HG03457 (cell line): ENCODE measurements at regions not wholly inside any gene's neighbourhood (a gene's known extent, or its start where the extent isn't known, plus 50 kb on each side); places are given as distances from the start of the nearest gene placed in this dataset.

Experiments used
- ATAC-seq: cut with Tn5 transposase; IDR thresholded peaks from one replicate; pipeline ENCODE4 v1.9.1; 2021; ENCODE audit warnings: moderate number of reproducible peaks; ENCODE audit not compliant: unreplicated experiment

DNA sequence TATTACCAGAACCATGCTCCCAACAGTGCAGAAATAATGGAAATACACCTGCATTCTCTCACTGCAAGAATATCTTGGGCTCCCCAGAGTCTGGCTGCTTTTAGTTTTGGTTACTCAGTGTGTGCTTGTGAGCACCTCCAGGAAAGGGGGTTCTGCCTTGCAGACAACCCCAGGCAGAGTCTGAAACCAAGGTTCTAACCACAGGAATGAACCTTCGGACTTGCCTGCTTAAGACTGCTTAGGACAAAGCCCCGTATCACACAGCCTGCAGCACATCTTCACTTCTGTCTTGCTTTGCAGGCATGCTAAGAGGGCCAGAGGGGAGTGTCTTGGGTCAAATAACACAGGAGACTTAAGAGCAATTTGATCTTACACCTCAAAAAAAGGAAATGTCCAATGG, 94.8 kb upstream of the SPATA31C2 start:
- ATAC-seq = no peak

DNA sequence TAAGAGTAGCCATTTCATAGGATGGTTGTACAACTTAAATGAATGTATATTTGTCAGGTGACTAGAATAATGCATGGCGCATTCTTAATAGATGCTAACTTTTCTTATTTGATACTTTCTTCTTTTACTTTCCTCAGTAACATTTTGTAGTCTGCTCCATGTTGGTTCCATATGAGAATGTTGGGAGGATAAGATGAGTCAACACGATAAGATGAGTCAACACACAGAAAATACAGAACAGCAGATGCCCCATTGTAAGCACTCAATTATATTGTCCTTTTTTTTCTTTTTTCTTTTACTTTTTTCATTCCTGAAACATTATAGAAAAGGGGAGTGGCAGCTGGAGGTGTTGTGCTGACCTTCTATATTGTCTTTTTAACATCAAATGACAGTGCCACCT, 92.3 kb upstream of the SPATA31C2 start:
- ATAC-seq = no peak

DNA sequence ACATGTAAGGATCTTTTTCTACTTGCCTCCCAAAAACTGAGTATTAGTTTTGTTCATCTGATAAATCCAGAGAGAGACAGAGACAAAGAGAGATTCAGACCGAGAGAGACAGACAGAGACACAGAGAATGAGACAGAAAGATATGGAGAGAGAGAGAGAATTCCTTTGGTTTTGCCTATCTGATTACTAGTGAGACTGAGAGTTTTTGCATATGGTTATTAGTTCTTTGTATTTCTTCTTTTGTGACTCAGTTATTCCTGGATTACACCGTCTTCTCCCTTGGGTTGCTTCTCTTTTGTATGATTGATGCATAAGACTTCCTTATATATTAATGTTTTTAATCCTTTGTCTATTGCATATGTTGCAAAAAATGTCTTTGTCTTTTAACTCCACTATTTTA, 91.2 kb upstream of the SPATA31C2 start:
- no peak for ATAC-seq

- no peak for ATAC-seq
Observed at GRCh38 chr9:88224938-88225337, 86.7 kb upstream of the SPATA31C2 start.

DNA sequence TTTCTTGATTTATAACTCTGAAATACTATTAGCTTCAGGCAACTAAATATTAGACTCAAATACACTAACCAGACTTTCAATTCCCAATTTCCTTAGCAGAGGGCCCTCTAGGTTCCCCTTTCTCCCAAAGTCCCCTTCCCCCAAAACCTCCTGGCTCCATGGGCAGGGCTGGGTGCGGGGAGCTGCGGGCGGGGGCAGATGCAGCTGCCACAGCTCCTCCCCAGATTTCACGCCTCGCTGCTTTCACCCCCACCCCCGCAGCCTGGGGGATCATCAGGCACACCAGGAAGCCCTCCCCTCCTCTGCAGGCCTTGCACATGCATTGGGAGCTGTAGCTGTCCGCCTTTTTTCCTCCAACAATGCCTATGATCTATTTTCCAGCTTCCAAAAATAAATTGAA, 82.8 kb upstream of the SPATA31C2 start:
- no peak for ATAC-seq

- ATAC-seq = no peak
Observed at GRCh38 chr9:88220652-88221051, 82.4 kb upstream of the SPATA31C2 start.

DNA sequence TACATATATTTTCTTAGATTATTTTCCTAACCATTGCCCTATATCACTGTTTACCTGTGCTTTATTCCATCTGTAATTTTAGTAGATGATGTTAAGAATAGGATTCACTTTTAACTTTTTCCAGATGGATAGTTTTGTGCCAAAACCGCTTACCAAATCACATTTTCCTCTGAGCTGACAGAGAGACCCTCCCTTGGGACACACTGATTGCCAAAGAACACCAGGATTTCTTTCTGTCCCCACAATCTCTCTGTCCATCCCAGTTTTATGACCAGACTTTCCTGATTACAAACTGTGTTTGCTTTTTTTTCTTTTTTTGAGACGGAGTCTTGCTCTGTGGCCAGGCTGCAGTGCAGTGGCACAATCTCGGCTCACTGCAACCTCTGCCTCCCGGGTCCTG, 81.3 kb upstream of the SPATA31C2 start:
- no peak for ATAC-seq

- no peak for ATAC-seq
Observed at GRCh38 chr9:88218726-88219125, 80.5 kb upstream of the SPATA31C2 start.

GRCh38 chr9:88216126-88216995, 78.1 kb upstream of the SPATA31C2 start:
- no peak for ATAC-seq

GRCh38 chr9:88215196-88216125, 77.2 kb upstream of the SPATA31C2 start:
- ATAC-seq = no peak

DNA sequence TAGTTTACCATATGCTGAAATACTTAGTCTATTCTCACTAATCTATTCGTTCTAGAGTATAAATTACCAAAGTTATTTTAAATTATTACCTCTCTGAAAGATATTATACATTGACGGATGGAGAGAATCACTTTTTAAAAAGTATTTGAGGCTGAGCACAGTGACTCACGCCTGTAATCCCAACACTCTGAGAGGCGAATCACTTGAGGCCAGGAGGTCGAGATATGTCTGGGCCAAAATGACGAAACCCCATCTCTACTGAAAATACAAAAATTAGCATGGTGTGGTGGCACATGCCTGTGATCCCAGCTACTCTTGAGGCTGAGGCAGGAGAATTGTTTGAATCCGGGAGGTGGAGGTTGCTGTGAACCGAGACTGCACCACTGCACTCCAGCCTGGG, 64.0 kb upstream of the SPATA31C2 start:
- ATAC-seq = no peak

DNA sequence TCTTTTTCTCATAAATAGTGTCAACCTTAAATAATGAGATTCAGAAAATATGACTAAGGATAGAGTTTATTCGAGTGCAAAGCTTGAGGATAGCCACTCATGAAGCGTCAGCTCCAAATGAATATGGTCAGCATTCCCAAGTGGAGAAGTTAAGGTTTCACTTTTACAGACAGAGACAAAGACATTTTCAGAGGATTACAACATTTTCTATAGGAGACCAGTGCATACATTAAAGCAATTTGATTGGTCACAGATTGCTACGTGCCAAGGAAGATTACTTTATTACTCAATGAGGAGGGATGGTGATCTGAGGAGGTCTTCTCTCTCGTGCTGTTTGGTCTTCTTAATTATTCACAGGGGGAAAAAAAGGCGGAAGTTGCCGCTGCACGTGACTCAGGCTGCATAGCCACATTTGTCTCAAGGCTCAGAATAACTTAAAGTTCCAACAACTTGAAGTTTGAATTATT, 60.1 kb upstream of the SPATA31C2 start:
- no peak for ATAC-seq

DNA sequence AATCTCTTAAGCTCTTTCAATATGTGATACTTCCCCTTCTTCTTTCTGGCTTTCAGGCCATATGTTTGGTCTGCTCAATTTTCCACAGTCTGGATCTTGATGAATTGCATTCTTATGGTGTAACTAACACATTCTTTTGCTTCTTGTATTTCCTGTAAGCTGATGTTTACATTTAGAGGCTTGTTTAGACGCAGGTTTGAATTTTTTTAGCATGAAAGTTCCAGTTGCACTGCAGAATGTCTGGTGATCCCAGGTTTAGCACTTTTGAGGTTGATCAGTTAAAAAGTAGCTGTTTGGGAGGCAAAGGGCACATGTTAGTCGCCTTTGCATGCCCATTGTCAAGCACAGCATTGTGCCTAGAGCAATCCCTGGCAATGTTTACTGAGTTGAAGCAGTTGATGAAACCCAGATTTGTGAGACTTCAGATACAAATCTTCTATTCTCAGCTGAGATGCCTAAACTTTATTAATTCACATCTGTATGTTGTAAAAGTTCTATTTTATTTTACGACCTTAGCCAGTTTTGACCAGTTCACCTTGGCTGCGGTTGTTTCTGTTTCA, 59.6 kb upstream of the SPATA31C2 start:
- no peak for ATAC-seq

DNA sequence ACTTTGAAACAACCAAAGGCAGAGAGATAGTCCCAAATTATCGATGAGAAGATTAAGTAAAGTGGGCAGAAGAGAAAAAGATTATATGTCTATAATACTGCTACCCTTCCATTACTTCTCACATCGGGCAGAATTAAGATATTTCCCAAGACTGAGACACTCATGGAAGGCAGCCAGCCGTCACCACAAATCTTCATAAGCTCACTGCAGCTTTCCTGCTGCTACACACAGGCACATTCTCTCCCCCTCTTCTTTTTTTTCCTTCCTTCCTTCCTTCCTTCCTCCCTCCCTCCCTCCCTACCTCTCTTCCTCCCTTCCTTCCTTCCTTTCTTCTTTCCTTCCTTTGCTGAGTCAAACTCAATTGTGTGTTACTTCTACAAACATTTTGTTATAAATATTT, 58.7 kb upstream of the SPATA31C2 start:
- no peak for ATAC-seq

DNA sequence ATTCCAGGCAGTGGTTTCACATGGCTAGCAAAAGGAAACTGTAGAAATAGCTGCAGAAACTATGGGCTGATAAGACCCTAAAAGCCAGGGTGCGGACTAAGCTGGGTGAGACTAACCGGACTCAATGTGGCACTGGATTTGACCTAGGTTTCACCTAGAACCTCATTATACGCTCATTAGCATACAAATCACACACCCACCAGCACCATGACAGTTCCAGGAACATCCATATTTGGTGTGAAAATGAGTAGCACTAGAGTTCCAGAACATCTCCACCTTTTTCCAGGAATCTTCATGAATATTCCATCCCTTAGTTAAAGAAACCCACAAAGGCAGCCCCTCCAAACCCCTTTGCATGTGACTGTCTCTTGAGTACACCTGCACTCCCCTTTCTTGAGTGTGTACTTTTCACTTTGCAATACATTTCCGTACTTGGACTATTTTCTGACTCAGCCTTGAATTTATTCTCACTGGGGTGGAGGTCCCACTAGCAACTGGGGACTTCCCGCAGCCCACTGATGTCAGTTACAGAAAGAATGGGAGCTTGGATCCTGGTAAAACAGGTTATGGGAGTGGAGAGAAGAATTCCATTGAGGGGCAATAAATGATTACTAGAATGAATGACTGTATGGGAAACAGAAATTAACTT, 58.0 kb upstream of the SPATA31C2 start:
- no peak for ATAC-seq

DNA sequence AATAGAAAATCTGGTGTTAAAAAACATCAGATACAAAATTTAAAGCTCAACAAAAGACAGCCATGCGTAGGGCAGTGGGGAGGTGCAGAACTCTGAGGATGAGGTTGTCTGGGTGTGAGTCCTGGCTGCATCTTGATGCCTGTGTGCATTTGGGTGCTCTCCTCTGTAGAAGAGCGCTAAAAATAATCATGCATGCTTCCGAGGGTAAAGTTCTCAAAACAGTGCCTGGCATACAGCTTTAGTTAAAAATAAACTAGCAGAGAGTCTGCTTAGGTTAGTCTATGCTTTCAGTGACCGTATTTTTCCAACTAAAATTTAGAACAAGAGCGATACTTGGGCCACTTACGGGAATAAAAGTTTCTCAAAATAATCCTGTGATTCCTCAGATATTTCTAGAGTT, 55.5 kb upstream of the SPATA31C2 start:
- ATAC-seq = no peak

DNA sequence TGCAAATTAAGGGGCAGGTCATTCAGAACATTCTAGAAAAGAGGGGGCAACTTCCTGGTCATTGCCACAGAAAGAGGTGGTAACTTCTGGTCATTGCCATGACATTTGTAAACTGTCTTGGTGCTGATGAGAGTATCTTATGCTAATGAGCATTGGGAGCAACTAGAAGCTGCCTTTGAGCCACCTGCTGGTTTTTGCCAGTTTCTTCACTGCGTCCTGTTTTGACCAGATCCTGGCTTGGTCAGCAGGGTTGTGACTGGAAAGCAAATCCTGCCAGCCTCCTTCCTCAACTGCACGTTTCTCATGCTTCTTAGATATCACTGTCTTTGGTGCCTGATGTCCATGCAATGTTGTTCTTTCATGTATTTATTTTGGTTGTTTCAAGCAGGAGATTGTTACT, 53.2 kb upstream of the SPATA31C2 start:
- ATAC-seq = no peak

DNA sequence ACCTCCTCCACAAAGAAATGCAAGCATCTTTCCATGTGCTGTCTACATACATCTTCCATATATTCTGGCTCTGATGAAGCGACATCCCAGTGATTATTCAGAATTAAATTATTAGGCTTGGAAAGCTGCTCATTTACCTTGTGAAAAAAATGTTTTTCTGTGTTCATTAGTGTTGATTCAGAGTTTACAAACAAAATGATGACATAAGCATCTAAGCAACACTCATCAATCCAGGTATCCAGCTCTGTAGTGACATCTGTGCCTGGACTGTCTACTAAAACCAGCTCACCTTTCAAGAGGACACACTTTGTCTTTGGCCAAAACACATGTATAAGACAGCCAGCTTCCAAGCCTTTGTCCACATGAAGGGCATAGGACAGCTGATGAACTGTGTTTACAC, 51.1 kb upstream of the SPATA31C2 start:
- no peak for ATAC-seq
